DMS153 (cell line): ENCODE measurements at regions not wholly inside any gene's neighbourhood (a gene's known extent, or its start where the extent isn't known, plus 50 kb on each side); places are given as distances from the start of the nearest gene placed in this dataset.
"Not testable (repeated sequence)": the region's sequence is repeated elsewhere in the genome, so short reads cannot be mapped to it uniquely, and the experiment has no call there.

Experiments used
- DNase-seq: peaks from one replicate; lab custom pipeline; 2025; lab: John Stamatoyannopoulos, UW

GRCh38 chr6:7016226-7016625, 91.5 kb upstream of the RREB1 start:
- DNase-seq = no peak

DNA sequence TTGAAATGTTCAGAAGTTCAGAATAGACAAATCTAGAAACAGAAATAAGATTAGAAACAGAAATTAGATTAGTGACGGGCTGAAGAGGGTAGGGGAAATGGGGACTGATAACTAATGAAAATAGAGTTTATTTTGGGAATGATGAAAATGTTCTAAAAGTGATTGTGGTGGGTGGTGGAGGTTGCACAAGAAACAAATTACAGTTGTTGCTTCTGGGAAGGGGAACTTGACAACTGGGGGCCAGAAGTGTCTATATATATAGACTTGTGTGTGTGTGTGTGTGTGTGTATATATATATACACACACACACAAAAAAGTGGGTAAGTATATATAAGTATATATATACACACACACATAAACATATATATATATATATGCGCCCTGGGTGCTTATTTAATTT, 86.5 kb upstream of the RREB1 start:
- no peak for DNase-seq

GRCh38 chr6:7025861-7026260, 81.9 kb upstream of the RREB1 start:
- DNase-seq = no peak

DNA sequence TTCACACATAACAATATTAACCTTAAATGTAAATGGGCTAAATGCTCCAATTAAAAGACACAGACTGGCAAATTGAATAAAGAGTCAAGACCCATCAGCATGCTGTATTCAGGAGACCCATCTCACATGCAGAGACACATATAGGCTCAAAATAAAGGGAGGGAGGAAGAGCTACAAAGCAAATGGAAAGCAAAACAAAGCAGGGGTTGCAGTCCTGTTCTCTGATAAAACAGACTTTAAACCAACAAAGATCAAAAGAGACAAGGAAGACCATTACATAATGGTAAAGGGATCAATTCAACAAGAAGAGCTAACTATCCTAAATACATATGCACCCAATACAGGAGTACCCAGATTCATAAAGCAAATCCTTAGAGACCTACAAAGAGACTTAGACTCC, 78.8 kb upstream of the RREB1 start:
- not testable (repeated sequence) for DNase-seq

- DNase-seq = not testable (repeated sequence)
These were observed 76.8 kb upstream of the RREB1 start for GRCh38 chr6:7030968-7031367.

DNA sequence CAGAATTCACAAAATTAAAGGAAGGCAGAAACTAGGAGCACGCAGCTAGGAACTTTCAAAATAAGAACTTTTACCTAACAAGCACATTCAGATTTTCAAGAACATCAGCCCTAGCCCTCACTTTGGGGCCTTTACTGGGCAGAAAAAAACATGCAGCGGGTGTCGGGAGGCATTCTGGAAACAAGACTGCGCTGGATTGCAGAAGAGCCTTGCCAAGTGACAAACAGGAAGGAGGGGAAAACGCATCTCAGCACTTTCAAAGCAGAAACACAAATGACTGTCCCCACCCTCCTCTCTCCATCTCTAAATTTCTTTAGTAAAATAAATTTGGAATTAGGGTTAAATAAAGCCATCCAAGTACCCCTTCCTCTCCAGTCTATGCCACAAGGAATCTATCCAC, 74.6 kb upstream of the RREB1 start:
- no peak for DNase-seq

GRCh38 chr6:7034055-7034454, 73.7 kb upstream of the RREB1 start:
- no peak for DNase-seq

DNA sequence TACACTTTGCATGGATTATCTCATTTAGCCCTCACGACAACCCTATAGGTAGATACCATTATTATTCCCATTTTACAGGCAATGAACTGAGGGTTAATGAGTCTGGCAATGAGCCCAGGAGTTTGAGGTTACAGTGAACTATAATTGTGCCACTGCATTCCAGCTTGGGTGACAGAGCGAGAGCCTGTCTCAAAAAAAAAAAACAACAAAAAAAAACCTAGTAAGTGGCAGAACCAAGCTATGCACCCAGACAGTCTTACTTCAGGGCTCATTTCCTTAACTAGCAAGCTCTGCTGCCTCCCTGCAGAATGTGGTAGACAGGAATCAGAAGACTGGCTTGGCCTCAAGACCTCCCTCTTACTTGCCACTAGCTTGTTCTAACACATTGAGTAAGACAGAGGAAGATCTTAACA, 71.9 kb upstream of the RREB1 start:
- no peak for DNase-seq

- DNase-seq = no peak
These were observed 66.2 kb upstream of the RREB1 start for GRCh38 chr6:7041511-7042026.

GRCh38 chr6:7042056-7042653, 65.6 kb upstream of the RREB1 start:
- no peak for DNase-seq

DNA sequence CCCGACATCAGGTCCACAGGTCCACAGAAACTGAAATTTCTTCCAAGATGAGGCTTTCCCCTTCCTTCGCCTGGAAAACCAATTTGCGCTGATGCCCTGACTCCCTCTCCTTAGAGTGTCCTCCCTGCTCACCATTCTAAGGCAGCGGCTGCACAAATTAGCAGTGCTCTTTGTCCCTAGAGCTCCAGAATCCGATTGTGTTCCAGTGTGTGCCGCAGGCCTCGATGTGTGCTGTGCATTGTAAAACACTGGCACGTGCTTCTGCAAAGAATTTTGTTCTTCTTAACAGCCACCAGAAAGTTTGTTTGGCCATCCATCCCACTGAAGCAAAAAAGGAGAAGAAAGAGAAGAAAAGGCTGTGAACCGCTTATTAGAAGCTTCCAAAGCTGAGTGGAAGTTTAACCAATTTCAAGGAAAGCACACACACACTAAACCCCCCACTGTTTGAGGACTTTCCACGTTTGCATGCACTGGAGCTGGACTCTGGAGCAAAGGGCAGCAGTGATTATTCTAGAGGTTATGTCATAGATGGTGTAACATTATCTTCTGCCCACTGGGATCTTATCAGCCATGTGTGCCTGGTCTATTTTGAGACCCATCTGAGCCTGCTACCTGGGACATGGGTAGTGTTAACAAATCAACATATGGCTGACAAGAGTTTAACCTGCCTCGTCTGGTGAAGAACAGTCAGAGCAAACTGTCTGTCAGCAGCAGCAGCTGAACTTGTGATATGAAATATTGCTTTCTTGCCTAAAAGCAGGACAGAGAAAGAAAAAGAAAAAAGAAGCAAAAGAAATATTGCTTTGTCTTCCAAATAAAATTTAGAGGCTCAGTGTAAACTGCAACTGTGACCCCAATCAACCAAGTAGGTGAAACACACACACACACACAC, 64.9 kb upstream of the RREB1 start:
- DNase-seq = peak; percentile 19

DNA sequence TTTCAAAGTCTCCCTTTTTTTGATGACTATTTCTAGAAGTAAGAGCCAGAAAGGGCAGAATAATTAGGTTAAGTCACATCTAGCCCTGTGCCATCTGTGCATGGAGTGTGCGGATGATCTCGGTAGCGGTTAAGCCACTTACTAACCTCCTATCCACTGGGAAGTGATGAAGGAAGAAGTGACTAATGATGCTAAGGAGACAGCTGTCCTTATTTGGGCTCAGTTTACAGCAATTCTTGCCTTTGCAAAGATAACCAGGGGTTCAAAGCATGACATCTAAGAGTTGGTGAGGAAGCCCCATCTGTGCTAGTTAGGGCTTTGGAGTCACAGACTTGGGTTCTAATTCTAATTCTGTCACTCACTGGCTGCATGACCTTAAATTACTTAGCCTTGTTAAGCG, 62.4 kb upstream of the RREB1 start:
- no peak for DNase-seq

DNA sequence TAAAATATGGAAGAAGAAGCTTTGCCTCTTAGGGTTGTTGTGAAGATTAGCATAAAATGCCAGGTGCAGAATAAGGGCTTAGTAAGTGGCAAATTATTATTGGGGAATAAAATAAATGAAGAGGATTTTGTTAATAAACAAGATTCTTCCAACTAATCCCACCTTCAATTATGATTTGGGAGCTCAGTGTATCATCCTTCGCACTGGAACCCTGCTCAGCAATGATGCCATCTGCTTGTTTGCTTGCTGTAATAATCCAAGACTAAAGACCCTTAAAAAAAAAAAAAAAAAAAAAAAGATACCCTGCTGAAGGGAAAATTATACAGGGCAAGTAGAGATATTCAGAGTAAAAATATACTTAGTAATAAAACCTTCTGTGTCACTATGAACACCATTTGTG, 62.0 kb upstream of the RREB1 start:
- no peak for DNase-seq

DNA sequence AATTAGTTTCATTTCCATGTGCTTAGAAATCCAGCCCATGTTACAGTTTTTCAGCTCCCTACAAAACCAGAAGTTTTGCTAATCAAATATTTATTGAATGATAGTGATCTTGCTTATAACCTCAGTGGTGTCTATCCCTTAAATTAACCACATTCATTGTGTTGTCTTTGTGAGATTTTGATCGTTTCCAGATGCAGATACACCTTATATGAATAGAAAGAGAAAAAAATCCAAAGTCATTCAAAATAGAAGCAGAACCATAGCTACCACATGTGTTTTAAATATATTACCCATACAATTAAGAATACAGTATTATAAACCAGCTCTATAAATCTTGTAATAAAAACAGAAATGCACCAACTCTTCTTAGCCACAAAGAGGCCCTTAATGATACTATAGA, 60.6 kb upstream of the RREB1 start:
- no peak for DNase-seq

- DNase-seq = no peak
These were observed 59.8 kb upstream of the RREB1 start for GRCh38 chr6:7047966-7048365.

- no peak for DNase-seq
These were observed 58.9 kb upstream of the RREB1 start for GRCh38 chr6:7048894-7049293.

DNA sequence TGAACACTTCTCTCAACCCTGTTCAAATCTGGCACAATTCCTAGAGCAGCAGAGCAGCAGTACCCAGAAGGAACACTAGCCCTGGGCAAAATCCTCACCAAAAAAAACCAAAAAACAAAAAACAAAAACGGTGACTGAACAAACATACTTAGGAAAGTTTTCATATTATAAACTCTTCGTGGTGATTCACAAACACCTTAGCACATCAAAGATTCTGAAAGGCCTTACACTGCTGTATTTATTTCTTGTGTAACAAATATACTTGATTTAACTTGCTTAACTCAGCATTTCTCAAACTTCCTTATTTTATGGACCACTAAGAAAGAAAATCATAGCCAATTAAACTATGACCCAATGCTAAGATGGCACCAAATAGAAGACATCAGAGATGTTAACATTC, 57.8 kb upstream of the RREB1 start:
- no peak for DNase-seq

DNA sequence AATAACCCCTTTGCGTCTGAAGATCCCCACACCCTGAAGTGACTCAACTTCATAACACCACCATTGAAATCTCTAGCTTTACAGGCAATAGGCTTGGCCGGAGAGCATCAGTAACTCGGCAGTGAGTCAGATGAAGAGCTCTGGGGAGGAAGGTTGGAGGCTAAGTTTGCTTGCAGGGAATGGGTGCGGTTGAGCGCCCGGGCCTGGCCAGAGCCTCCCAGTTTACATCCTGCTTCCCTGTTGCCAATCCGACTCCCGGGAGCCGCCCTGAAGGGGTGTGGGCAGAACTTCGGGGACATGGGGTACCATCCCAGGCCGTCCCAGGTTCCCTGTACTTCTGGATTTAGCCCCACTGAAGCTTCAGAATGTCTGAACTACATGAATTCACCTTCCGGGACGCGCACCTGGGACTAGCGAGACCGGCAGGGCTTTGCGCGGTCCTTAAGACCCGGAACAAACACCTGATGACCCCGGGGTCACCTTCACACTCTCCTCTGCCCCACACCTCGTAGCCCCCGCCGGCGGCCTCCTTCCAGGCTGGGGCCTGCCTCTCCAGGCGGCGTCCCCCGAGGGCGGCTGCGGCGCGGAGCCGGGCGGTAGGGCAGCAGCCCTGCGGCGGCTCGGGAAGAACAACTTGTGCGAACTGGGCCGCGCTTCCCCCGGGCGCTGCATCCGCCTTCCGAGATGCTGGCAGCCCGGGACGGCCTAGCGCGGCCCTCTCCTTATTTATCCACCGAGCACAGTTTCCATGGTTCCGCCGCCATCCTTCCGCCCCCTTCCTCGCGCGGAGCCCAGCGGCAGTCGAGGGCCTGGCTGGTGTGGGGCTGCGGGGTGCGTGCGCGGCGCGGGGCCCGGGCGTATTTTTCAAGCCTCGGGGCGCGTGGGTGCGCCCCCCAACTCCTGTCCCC, 56.6 kb upstream of the RREB1 start:
- DNase-seq = peak; percentile 39

DNA sequence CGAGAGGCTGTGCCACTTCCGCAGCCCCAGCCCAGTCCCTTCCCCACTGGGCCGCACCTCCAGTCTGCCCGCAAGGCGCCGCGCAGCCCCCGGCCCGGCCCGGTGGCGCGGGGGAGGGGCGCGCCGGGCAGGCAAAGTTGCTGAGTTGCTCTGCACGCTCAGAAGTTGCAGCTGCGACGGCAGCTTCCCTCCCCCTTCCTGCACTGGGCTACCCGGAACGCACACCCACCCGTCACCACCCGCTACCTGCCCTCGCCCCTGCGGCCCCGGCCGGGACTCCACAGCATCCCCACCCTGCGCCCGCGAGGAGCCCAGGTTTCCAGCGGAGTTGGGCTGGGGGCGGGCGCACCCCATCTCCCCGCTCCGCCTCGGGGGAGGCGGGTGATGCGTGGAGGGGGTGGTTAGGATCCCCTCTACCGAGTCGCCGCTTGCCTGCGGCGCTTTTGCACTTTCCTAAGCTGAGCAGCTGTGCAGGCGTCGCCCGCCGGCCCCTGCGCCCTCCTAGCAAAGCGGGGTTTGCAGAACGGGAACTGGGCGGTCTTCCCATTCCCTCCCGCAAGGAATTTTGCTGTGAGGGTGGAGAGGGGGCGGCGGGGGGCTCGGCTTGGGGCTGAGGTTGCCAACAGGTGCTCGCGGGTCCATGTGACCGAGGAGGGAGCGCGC, 55.9 kb upstream of the RREB1 start:
- peak; percentile 12 for DNase-seq

DNA sequence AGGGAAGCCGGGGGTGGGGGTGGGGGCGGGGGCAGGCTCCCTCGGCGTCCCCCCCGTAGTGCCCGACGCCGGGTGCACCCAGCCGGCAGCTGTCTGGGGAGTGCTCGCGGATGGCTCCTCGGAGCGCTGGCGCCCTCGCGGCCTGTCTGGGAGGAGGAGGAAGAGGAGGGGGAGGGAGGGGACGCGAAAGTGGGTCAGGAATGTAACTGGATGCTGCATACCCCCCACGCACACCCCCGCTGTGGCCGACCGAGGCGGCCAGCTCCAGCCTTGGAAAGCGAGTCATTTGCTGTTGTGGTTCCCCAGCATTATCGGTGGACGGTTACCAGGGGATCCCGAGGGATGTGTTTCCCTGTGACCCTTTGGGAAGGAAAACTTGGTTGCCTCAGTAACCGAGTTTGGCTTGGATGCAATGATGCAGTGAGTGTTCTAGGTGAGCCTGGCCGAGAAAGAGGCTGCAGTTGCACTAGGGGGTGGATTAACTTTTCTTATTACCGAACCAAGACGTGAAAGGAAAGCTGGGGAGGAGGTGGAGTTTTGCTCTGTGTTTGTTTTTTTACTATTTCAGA, 55.2 kb upstream of the RREB1 start:
- no peak for DNase-seq

DNA sequence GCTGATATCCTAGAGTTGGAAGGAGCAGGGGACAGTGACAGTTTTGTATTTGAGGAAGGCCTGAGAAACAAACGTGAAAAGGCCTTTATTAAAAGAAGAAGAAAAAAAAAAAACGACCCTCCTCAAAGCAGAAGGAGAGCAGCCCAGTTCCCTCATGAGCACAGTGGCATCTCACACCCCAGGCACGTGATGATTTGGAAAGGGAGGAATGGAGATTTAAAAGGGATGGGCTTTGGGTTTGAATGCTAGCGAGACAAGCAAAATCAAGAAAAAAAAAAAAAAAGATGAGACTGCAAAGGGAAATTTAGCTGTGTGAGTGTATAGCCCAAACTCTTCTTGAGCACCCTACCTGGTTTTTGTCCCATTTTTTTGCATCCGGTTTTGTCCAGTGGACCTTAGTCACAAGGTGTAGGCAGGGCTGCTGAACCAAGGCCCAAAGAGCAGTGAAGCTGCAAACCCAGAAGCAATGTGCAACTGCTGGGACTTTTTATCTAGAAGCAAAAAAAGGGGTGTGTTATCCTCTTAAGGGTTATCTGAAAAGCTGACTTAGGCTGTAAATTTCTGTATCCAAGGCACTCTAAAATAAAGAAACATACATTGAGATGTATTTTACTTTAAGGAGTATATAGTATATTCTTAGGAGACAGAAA, 54.5 kb upstream of the RREB1 start:
- no peak for DNase-seq
